ENCODE measurements at regions not wholly inside any gene's neighbourhood (a gene's known extent, or its start where the extent isn't known, plus 50 kb on each side); places are given as distances from the start of the nearest gene placed in this dataset.

DNA sequence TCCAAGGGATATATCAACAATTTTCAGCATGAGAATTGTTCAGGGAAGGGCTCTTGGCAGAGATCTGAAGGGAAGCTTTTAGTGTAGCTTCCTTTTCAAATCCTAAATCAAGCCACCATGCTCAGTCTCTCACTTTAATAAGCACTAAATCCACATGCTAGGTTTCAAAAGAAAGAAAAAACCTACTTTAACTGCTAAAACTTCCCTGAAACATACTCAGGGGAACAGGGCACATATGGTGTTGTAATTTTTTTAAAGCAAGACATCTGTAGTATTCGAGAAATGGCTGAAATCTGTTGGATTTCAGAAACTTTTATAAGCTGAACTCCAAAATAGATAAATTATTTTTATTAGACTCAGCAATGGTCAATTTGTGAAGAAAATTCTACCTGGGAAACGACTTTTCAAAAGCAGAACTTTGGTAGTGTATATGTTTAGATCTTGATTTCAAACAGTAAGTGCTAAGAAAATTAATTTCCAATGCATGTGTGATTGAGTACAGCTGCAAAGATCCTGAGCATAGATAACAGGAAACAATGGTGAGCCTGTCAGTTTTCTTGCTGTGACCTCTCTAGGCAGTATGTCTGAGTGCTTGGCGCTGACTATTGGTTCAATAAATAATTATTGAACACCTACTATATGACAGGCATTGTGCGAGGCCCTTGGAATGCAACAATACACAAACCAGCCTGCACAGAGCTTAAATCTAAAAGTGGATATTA, 804.5 kb upstream of the SOX9 start:
- no peaks in the 10 kb centered on the region for H3K27me3 Mint-ChIP-seq
- intact Hi-C loops (cut with micrococcal nuclease): no loop called here
- H3K36me3 Mint-ChIP-seq (ENCODE audit: low read depth): no peaks in the 10 kb centered on the region
- H3K4me3 Mint-ChIP-seq: no peak overlapping the region
- H3K4me1 Mint-ChIP-seq (ENCODE audit: low read depth): no peaks in the 10 kb centered on the region
- no peak overlapping the region for H3K27ac Mint-ChIP-seq
- H3K9me3 Mint-ChIP-seq: peaks cover 22% of the 10 kb centered on the region

- H3K4me1 Mint-ChIP-seq (ENCODE audit: low read depth): no peaks in the 10 kb centered on the region
- H3K4me3 Mint-ChIP-seq: no peak overlapping the region
- no peaks in the 10 kb centered on the region for H3K36me3 Mint-ChIP-seq (ENCODE audit: low read depth)
- no peaks in the 10 kb centered on the region for H3K27me3 Mint-ChIP-seq
- no peak overlapping the region for H3K27ac Mint-ChIP-seq
- intact Hi-C loops (cut with micrococcal nuclease): no loop called here
- H3K9me3 Mint-ChIP-seq: peaks cover 22% of the 10 kb centered on the region
These were observed 800.6 kb upstream of the SOX9 start for GRCh38 chr17:71320009-71320796.

GRCh38 chr17:71325117-71325516, 795.7 kb upstream of the SOX9 start:
- intact Hi-C loops (cut with micrococcal nuclease): no loop called here
- Mint-ChIP-seq H3K27ac (no peak overlapping the region), H3K4me3 (no peak overlapping the region), H3K36me3 (ENCODE audit: low read depth) (no peaks in the 10 kb centered on the region), H3K4me1 (ENCODE audit: low read depth) (no peaks in the 10 kb centered on the region), H3K9me3 (peaks cover 12% of the 10 kb centered on the region), H3K27me3 (no peaks in the 10 kb centered on the region)

GRCh38 chr17:71325886-71326285, 794.9 kb upstream of the SOX9 start:
- peaks cover 4% of the 10 kb centered on the region for H3K9me3 Mint-ChIP-seq
- intact Hi-C loops (cut with micrococcal nuclease): no loop called here
- no peak overlapping the region for H3K27ac Mint-ChIP-seq
- no peaks in the 10 kb centered on the region for H3K4me1 Mint-ChIP-seq (ENCODE audit: low read depth)
- no peaks in the 10 kb centered on the region for H3K36me3 Mint-ChIP-seq (ENCODE audit: low read depth)
- no peak overlapping the region for H3K4me3 Mint-ChIP-seq
- no peaks in the 10 kb centered on the region for H3K27me3 Mint-ChIP-seq

DNA sequence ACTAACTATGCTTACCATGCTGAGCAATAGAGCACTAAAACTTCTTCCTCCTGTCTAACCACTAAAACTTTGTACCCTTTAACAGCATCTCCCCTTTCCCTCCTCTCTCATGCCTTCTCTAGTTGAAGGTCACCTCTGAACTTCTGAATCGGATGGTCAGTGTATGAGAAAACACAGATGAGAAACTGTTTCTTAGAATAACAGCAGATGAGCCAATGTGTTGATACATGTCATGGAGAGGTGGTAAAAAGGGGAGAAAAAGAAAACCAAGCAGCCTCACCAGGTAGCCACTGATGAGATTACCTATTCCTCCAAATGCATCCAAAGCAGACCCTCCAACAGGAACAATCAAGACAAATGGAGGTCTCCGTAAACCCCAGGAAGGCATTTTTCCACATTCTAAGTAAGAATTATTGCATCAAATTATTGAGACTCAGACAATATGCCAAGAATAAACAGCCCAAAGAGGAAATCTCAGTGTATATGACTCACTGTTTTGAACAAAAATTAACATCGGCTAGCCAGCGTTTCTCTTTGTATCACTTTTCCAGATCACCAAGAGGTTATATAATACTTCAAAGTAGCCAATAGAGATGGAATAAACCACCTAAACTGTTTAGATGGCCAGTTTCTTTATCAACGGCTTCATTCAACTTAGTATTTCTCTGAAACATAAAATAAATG, 793.3 kb upstream of the SOX9 start:
- Mint-ChIP-seq H3K27me3 (no peaks in the 10 kb centered on the region), H3K27ac (no peak overlapping the region), H3K4me1 (ENCODE audit: low read depth) (no peaks in the 10 kb centered on the region), H3K4me3 (no peak overlapping the region), H3K9me3 (no peaks in the 10 kb centered on the region), H3K36me3 (ENCODE audit: low read depth) (no peaks in the 10 kb centered on the region)
- intact Hi-C loops (cut with micrococcal nuclease): no loop called here

DNA sequence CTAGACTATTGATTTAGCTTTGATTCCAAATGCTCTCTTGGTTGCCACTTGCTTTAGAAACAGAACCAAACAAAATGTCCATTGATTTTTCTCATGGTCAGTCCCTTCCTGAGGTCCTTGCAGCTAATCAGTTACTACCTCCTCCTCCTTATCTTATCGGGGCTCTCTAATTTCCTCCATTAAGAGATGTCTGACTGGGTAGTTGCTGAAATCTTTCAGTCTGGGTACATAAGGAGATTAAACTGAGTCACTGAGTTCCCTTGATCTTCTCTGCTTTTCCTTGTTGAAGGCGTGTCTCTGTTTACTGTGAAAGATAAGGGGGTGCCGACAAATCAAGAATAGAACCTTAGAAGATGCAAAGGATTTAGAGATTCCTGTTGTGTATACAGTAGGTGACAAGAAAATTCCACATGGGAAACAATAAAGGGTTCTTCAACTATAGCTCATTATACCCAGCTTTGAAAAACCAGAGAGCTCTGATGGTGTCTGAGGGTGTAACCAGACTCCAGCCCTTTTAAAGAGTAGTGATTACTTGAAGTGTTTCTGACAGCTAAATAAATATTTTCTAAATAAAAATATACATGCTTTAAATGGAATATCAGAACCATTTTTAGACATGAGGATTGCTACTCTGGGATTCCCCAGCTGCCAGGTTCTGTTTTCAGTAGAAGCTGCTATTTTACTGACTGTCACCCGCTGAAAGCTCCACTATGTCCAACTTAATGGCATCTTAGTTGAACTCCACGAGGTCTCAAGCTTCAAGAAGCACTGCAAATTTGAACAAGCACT, 791.3 kb upstream of the SOX9 start:
- H3K9me3 Mint-ChIP-seq: no peaks in the 10 kb centered on the region
- H3K4me1 Mint-ChIP-seq (ENCODE audit: low read depth): no peaks in the 10 kb centered on the region
- H3K27ac Mint-ChIP-seq: no peak overlapping the region
- H3K4me3 Mint-ChIP-seq: no peak overlapping the region
- no peaks in the 10 kb centered on the region for H3K36me3 Mint-ChIP-seq (ENCODE audit: low read depth)
- intact Hi-C loops (cut with micrococcal nuclease): no loop called here
- H3K27me3 Mint-ChIP-seq: no peaks in the 10 kb centered on the region

DNA sequence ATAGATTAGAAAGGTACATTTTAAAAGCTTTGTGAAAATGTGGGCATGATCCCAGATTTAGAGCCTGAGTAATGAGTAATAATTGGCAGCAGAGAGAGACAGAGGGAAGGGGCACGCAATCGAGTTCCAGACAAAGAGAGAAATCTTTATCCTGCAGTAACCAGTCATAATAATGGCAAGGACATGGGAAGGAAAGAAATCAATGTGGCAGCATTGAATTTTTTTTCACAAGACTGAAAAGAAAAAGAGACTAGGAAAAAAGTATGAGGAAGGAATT, 790.8 kb upstream of the SOX9 start:
- Mint-ChIP-seq H3K4me1 (ENCODE audit: low read depth) (no peaks in the 10 kb centered on the region), H3K27ac (no peak overlapping the region), H3K4me3 (no peak overlapping the region), H3K9me3 (no peaks in the 10 kb centered on the region), H3K36me3 (ENCODE audit: low read depth) (no peaks in the 10 kb centered on the region), H3K27me3 (no peaks in the 10 kb centered on the region)
- intact Hi-C loops (cut with micrococcal nuclease): no loop called here

- H3K4me1 Mint-ChIP-seq (ENCODE audit: low read depth): no peaks in the 10 kb centered on the region
- intact Hi-C loops (cut with micrococcal nuclease): no loop called here
- H3K27ac Mint-ChIP-seq: no peak overlapping the region
- H3K4me3 Mint-ChIP-seq: no peak overlapping the region
- no peaks in the 10 kb centered on the region for H3K27me3 Mint-ChIP-seq
- H3K36me3 Mint-ChIP-seq (ENCODE audit: low read depth): no peaks in the 10 kb centered on the region
- no peaks in the 10 kb centered on the region for H3K9me3 Mint-ChIP-seq
These were observed 789.0 kb upstream of the SOX9 start for GRCh38 chr17:71331754-71332325.

- H3K9me3 Mint-ChIP-seq: no peaks in the 10 kb centered on the region
- no peaks in the 10 kb centered on the region for H3K27me3 Mint-ChIP-seq
- H3K27ac Mint-ChIP-seq: no peak overlapping the region
- no peak overlapping the region for H3K4me3 Mint-ChIP-seq
- intact Hi-C loops (cut with micrococcal nuclease): no loop called here
- H3K4me1 Mint-ChIP-seq (ENCODE audit: low read depth): no peaks in the 10 kb centered on the region
- H3K36me3 Mint-ChIP-seq (ENCODE audit: low read depth): no peaks in the 10 kb centered on the region
These were observed 786.6 kb upstream of the SOX9 start for GRCh38 chr17:71334048-71334751.

- Mint-ChIP-seq H3K4me3 (no peak overlapping the region), H3K4me1 (ENCODE audit: low read depth) (no peaks in the 10 kb centered on the region), H3K36me3 (ENCODE audit: low read depth) (no peaks in the 10 kb centered on the region), H3K9me3 (no peaks in the 10 kb centered on the region), H3K27me3 (no peaks in the 10 kb centered on the region), H3K27ac (no peak overlapping the region)
- intact Hi-C loops (cut with micrococcal nuclease): no loop called here
These were observed 785.6 kb upstream of the SOX9 start for GRCh38 chr17:71335212-71335611.

DNA sequence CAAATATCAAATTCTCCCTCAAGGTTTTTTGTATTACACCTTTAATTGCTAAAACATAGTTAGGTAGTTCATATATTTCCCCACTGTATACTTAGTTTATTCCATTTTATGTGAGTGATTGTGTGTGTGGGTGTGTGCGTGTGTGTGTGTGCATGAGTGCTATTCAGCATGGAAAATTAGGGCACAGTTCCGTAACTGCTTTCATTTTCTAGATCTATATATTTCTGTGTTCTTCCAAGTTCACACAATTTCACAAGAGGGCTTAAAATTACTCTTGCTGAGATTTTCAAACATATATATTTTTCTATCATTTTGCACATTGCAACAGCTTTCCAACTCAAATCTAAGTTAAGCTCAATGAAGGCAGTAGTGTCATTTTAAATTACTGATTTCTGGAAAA, 782.9 kb upstream of the SOX9 start:
- Mint-ChIP-seq H3K27me3 (no peaks in the 10 kb centered on the region), H3K4me1 (ENCODE audit: low read depth) (no peaks in the 10 kb centered on the region), H3K4me3 (no peak overlapping the region), H3K27ac (no peak overlapping the region), H3K9me3 (peaks cover 9% of the 10 kb centered on the region), H3K36me3 (ENCODE audit: low read depth) (no peaks in the 10 kb centered on the region)
- intact Hi-C loops (cut with micrococcal nuclease): no loop called here

- intact Hi-C loops (cut with micrococcal nuclease): no loop called here
- Mint-ChIP-seq H3K27ac (no peak overlapping the region), H3K36me3 (ENCODE audit: low read depth) (no peaks in the 10 kb centered on the region), H3K4me3 (no peak overlapping the region), H3K4me1 (ENCODE audit: low read depth) (no peaks in the 10 kb centered on the region), H3K9me3 (peaks cover 9% of the 10 kb centered on the region), H3K27me3 (no peaks in the 10 kb centered on the region)
These were observed 782.4 kb upstream of the SOX9 start for GRCh38 chr17:71338396-71338795.

DNA sequence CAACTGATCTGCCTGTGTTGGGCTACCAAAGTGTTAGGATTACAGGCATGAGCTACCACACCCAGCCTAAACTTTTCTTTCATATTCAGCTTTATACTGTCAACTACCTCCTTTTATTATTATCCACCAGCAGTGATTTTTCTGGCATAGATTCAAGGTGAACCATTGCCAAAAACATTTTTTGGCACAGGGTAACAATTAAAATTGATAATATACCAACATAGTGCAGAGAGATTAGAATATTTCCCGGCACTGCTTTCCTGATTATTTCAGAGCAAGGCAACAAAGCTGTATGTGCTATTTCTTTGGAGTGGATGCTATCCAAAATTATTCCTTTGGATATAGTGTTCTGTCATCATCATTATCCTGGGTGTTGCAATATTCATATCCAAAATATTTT, 781.6 kb upstream of the SOX9 start:
- Mint-ChIP-seq H3K4me1 (ENCODE audit: low read depth) (no peaks in the 10 kb centered on the region), H3K9me3 (peaks cover 9% of the 10 kb centered on the region), H3K27ac (no peak overlapping the region), H3K27me3 (no peaks in the 10 kb centered on the region), H3K36me3 (ENCODE audit: low read depth) (no peaks in the 10 kb centered on the region), H3K4me3 (no peak overlapping the region)
- intact Hi-C loops (cut with micrococcal nuclease): no loop called here

Measured in dendritic cell treated with granulocyte-macrophage colony-stimulating factor and Interleukin-4, amounts not matched to agents 40 ng/mL and 50 ng/mL, for 4 days (primary cell).